Glutamatergic neuron (in vitro differentiated cells): ENCODE measurements at regions not wholly inside any gene's neighbourhood (a gene's known extent, or its start where the extent isn't known, plus 50 kb on each side); places are given as distances from the start of the nearest gene placed in this dataset.

Experiments
- DNase-seq: peaks from one replicate; pipeline ENCODE4 v3.0.0; 2022
- H3K27ac Mint-ChIP-seq: one replicate; pipeline ENCODE4 v1.8.0; 2020; ENCODE audit warnings: mild to moderate bottlenecking, mixed read lengths, inconsistent platforms; ENCODE audit not compliant: unreplicated experiment
- H3K27me3 Mint-ChIP-seq: one replicate; pipeline ENCODE4 v1.8.0; 2020; ENCODE audit warnings: mild to moderate bottlenecking, moderate library complexity, mixed read lengths, inconsistent platforms; ENCODE audit not compliant: unreplicated experiment
- H3K36me3 Mint-ChIP-seq: one replicate; pipeline ENCODE4 v1.8.0; 2020; ENCODE audit warnings: mild to moderate bottlenecking, mixed read lengths, inconsistent platforms; ENCODE audit not compliant: unreplicated experiment
- H3K4me1 Mint-ChIP-seq: one replicate; pipeline ENCODE4 v1.8.0; 2020; ENCODE audit warnings: mild to moderate bottlenecking, low read depth, mixed read lengths, inconsistent platforms; ENCODE audit not compliant: unreplicated experiment
- H3K4me3 Mint-ChIP-seq: one replicate; pipeline ENCODE4 v1.8.0; 2020; ENCODE audit warnings: mild to moderate bottlenecking, mixed read lengths, inconsistent platforms; ENCODE audit not compliant: unreplicated experiment
- H3K9me3 Mint-ChIP-seq: one replicate; pipeline ENCODE4 v1.8.0; 2020; ENCODE audit warnings: mild to moderate bottlenecking, moderate library complexity, mixed read lengths, inconsistent platforms; ENCODE audit not compliant: unreplicated experiment
- CTCF ChIP-seq: fragments of 200-600 bp; sonication (generic); IDR thresholded peaks from one replicate; pipeline ENCODE4 v1.5.0; 2021; ENCODE audit not compliant: partially characterized antibody, unreplicated experiment

GRCh38 chr2:59322005-59322404 is 1080.9 kb upstream of the FANCL start:
- no peak overlapping the region for H3K27ac Mint-ChIP-seq

GRCh38 chr2:59314031-59314766 is 1073.1 kb upstream of the FANCL start:
- peaks cover 1% of the 10 kb centered on the region for H3K27me3 Mint-ChIP-seq
- H3K4me3 Mint-ChIP-seq = no peak overlapping the region
- TF ChIP-seq CTCF = no peak
- no peaks in the 10 kb centered on the region for H3K36me3 Mint-ChIP-seq
- no peaks in the 10 kb centered on the region for H3K9me3 Mint-ChIP-seq
- H3K4me1 Mint-ChIP-seq = no peaks in the 10 kb centered on the region
- DNase-seq = no peak
- no peak overlapping the region for H3K27ac Mint-ChIP-seq

More at GRCh38 chr2:59322005-59322404, 1080.9 kb upstream of the FANCL start:
- Mint-ChIP-seq H3K4me1 (no peaks in the 10 kb centered on the region), H3K27me3 (no peaks in the 10 kb centered on the region), H3K9me3 (no peaks in the 10 kb centered on the region), H3K36me3 (no peaks in the 10 kb centered on the region), H3K4me3 (no peak overlapping the region)
- TF ChIP-seq CTCF = no peak
- no peak for DNase-seq

- DNase-seq = no peak
- Mint-ChIP-seq H3K4me1 (no peaks in the 10 kb centered on the region), H3K27ac (no peak overlapping the region), H3K4me3 (no peak overlapping the region), H3K36me3 (no peaks in the 10 kb centered on the region), H3K9me3 (no peaks in the 10 kb centered on the region), H3K27me3 (peaks cover 1% of the 10 kb centered on the region)
- no peak for TF ChIP-seq CTCF
Observed at GRCh38 chr2:59312967-59313940, 1072.1 kb upstream of the FANCL start.

- no peak for TF ChIP-seq CTCF
- H3K9me3 Mint-ChIP-seq = no peaks in the 10 kb centered on the region
- no peaks in the 10 kb centered on the region for H3K4me1 Mint-ChIP-seq
- H3K27me3 Mint-ChIP-seq = peaks cover 1% of the 10 kb centered on the region
- no peaks in the 10 kb centered on the region for H3K36me3 Mint-ChIP-seq
- H3K27ac Mint-ChIP-seq = no peak overlapping the region
- no peak for DNase-seq
- H3K4me3 Mint-ChIP-seq = no peak overlapping the region
Observed at GRCh38 chr2:59312029-59312428, 1070.9 kb upstream of the FANCL start.

GRCh38 chr2:59308108-59308507 is 1067.0 kb upstream of the FANCL start:
- no peak for DNase-seq
- no peak overlapping the region for H3K27ac Mint-ChIP-seq
- H3K4me3 Mint-ChIP-seq = no peak overlapping the region
- H3K27me3 Mint-ChIP-seq = no peaks in the 10 kb centered on the region
- TF ChIP-seq CTCF = no peak
- H3K36me3 Mint-ChIP-seq = no peaks in the 10 kb centered on the region
- no peaks in the 10 kb centered on the region for H3K4me1 Mint-ChIP-seq
- no peaks in the 10 kb centered on the region for H3K9me3 Mint-ChIP-seq
